CD4-positive, alpha-beta T cell treated with Interleukin-17A for 1 hour (primary cell): ENCODE measurements at regions not wholly inside any gene's neighbourhood (a gene's known extent, or its start where the extent isn't known, plus 50 kb on each side); places are given as distances from the start of the nearest gene placed in this dataset.
"Not testable (repeated sequence)": the region's sequence is repeated elsewhere in the genome, so short reads cannot be mapped to it uniquely, and the experiment has no call there.

ENCODE experiments used
- DNase-seq: peaks from one replicate; pipeline ENCODE4 v3.0.0-alpha.2; 2020

GRCh38 chr16:88274126-88274750 lies 108.5 kb upstream of the ZNF469 start:
- DNase-seq, result not testable (repeated sequence)

- DNase-seq, result no peak
These were observed 107.9 kb upstream of the ZNF469 start for GRCh38 chr16:88274847-88275246.

GRCh38 chr16:88275336-88276122 lies 107.2 kb upstream of the ZNF469 start:
- DNase-seq, result not testable (repeated sequence)

- not testable (repeated sequence) for DNase-seq
These were observed 106.6 kb upstream of the ZNF469 start for GRCh38 chr16:88276123-88276588.

GRCh38 chr16:88276591-88276990 lies 106.2 kb upstream of the ZNF469 start:
- DNase-seq, result no peak

- no peak for DNase-seq
These were observed 102.8 kb upstream of the ZNF469 start for GRCh38 chr16:88279998-88280397.

GRCh38 chr16:88281858-88282563 lies 100.7 kb upstream of the ZNF469 start:
- no peak for DNase-seq

GRCh38 chr16:88282564-88283395 lies 100.0 kb upstream of the ZNF469 start:
- DNase-seq, result no peak

GRCh38 chr16:88283596-88283995 lies 99.2 kb upstream of the ZNF469 start:
- DNase-seq, result no peak

GRCh38 chr16:88284101-88284500 lies 98.7 kb upstream of the ZNF469 start:
- DNase-seq, result no peak

GRCh38 chr16:88284626-88285513 lies 97.9 kb upstream of the ZNF469 start:
- no peak for DNase-seq

- no peak for DNase-seq
These were observed 97.3 kb upstream of the ZNF469 start for GRCh38 chr16:88285514-88285822.

GRCh38 chr16:88286301-88286923 lies 96.3 kb upstream of the ZNF469 start:
- no peak for DNase-seq

GRCh38 chr16:88287219-88287618 lies 95.5 kb upstream of the ZNF469 start:
- DNase-seq, result no peak

- no peak for DNase-seq
These were observed 94.5 kb upstream of the ZNF469 start for GRCh38 chr16:88288303-88288702.

GRCh38 chr16:88289001-88289400 lies 93.8 kb upstream of the ZNF469 start:
- DNase-seq, result no peak

- no peak for DNase-seq
These were observed 93.2 kb upstream of the ZNF469 start for GRCh38 chr16:88289561-88289960.

- no peak for DNase-seq
These were observed 92.8 kb upstream of the ZNF469 start for GRCh38 chr16:88289968-88290401.

GRCh38 chr16:88290850-88291830 lies 91.6 kb upstream of the ZNF469 start:
- DNase-seq, result no peak
